Nephron progenitor cell (in vitro differentiated cells): ENCODE measurements at regions not wholly inside any gene's neighbourhood (a gene's known extent, or its start where the extent isn't known, plus 50 kb on each side); places are given as distances from the start of the nearest gene placed in this dataset.

ENCODE experiments used
- DNase-seq: peaks from one replicate; pipeline ENCODE4 v3.0.0; 2021
- H3K27ac Mint-ChIP-seq: 2 replicates; pipeline ENCODE4 v1.8.0; 2021; ENCODE audit warnings: mild to moderate bottlenecking, moderate library complexity, mixed read lengths
- H3K27me3 Mint-ChIP-seq: 2 replicates; pipeline ENCODE4 v1.8.0; 2021; ENCODE audit warnings: mild to moderate bottlenecking, low read depth, mixed read lengths; ENCODE audit not compliant: poor library complexity
- H3K36me3 Mint-ChIP-seq: 2 replicates; pipeline ENCODE4 v1.8.0; 2021; ENCODE audit warnings: low read depth, mixed read lengths
- H3K4me1 Mint-ChIP-seq: 2 replicates; pipeline ENCODE4 v1.8.0; 2021; ENCODE audit warnings: mixed read lengths
- H3K4me3 Mint-ChIP-seq: 2 replicates; pipeline ENCODE4 v1.8.0; 2021; ENCODE audit warnings: mild to moderate bottlenecking, moderate library complexity, mixed read lengths
- H3K9me3 Mint-ChIP-seq: 2 replicates; pipeline ENCODE4 v1.8.0; 2021; ENCODE audit warnings: mild to moderate bottlenecking, moderate library complexity, mixed read lengths
- CTCF ChIP-seq: fragments of 200-600 bp; sonication (generic); IDR thresholded peaks from 2 replicates; pipeline ENCODE4 v1.5.0; 2021; ENCODE audit warnings: antibody characterized with exemption

- DNase-seq: no peak
- Mint-ChIP-seq H3K27me3 (peaks cover 7% of the 10 kb centered on the region), H3K27ac (no peak overlapping the region), H3K36me3 (no peaks in the 10 kb centered on the region), H3K4me1 (no peaks in the 10 kb centered on the region), H3K4me3 (no peak overlapping the region), H3K9me3 (no peaks in the 10 kb centered on the region)
- no peak for TF ChIP-seq CTCF
These were observed 54.9 kb upstream of the MDGA2 start for GRCh38 chr14:47730296-47730695.
